IMR-90 (cell line): ENCODE measurements at regions not wholly inside any gene's neighbourhood (a gene's known extent, or its start where the extent isn't known, plus 50 kb on each side); places are given as distances from the start of the nearest gene placed in this dataset.

Source experiments
- ATAC-seq: fragments of 200-7000 bp; cut with Tn5 transposase; 2 replicates; pipeline ENCODE4 v1.9.1; 2020; ENCODE audit warnings: low read depth, mild to moderate bottlenecking, moderate library complexity
- BruUV-seq: library from RNA; stranded (reverse); fragments of 400-500 nt; replicated peaks from 2 replicates; lab custom pipeline; 2021; lab: Mats Ljungman, UMichigan
- CTCF ChIA-PET: fragments of 300-600 bp; formaldehyde crosslinking; extraction: SDS; loops from one replicate; lab custom pipeline; 2021; ENCODE audit warnings: antibody characterized with exemption; lab: Yijun Ruan, JAX
- POLR2A ChIA-PET: fragments of 300-600 bp; sonication (Branson Sonifier 250); formaldehyde crosslinking; loops from one replicate; lab custom pipeline; 2022; ENCODE audit warnings: antibody characterized with exemption; ENCODE audit not compliant: unreplicated experiment; lab: Charles Lee
- DNase-seq: peaks from one replicate; pipeline ENCODE4 v3.0.0; 2013
- H2AFZ ChIP-seq: replicated peaks from 2 replicates; pipeline ENCODE3; 2013; ENCODE audit warnings: low read length, mild to moderate bottlenecking; ENCODE audit not compliant: poor library complexity
- H2AK5ac ChIP-seq: 2 replicates; pipeline ENCODE4 v1.6.1; 2013; ENCODE audit warnings: low read depth, low read length, inconsistent platforms
- H2AK9ac ChIP-seq: replicated peaks from 2 replicates; pipeline ENCODE3; 2013; ENCODE audit warnings: mild to moderate bottlenecking, low read depth, low read length, moderate library complexity; ENCODE audit not compliant: poor library complexity
- H2BK120ac ChIP-seq: 2 replicates; pipeline ENCODE4 v1.6.1; 2013; ENCODE audit warnings: low read depth, low read length, inconsistent platforms
- H2BK15ac ChIP-seq: 3 replicates; pipeline ENCODE4 v1.6.1; 2013; ENCODE audit warnings: low read depth, low read length, inconsistent platforms
- H2BK20ac ChIP-seq: 2 replicates; pipeline ENCODE4 v1.6.1; 2013; ENCODE audit warnings: low read depth, mild to moderate bottlenecking, inconsistent platforms, low read length, moderate library complexity
- H2BK5ac ChIP-seq: 2 replicates; pipeline ENCODE4 v1.6.1; 2013; ENCODE audit warnings: mild to moderate bottlenecking, low read depth, low read length, inconsistent platforms; ENCODE audit not compliant: poor library complexity, severe bottlenecking
- H3K14ac ChIP-seq: replicated peaks from 2 replicates; pipeline ENCODE4 v1.6.1; 2013; ENCODE audit warnings: low read depth, low read length, inconsistent platforms
- H3K18ac ChIP-seq: 2 replicates; pipeline ENCODE4 v1.6.1; 2013; ENCODE audit warnings: low read depth, low read length, control low read depth
- H3K23ac ChIP-seq: 2 replicates; pipeline ENCODE4 v1.6.1; 2013; ENCODE audit warnings: low read depth, low read length, inconsistent platforms
- H3K27ac ChIP-seq: 2 replicates; pipeline ENCODE4 v1.5.1; 2013; ENCODE audit warnings: mild to moderate bottlenecking, control low read depth, low read length; ENCODE audit not compliant: insufficient read depth
- H3K27me3 ChIP-seq: 2 replicates; pipeline ENCODE4 v1.6.1; 2013; ENCODE audit warnings: low read length; ENCODE audit not compliant: control insufficient read depth, insufficient read depth
- H3K36me3 ChIP-seq: 2 replicates; pipeline ENCODE4 v1.6.1; 2013; ENCODE audit warnings: low read length, mixed read lengths; ENCODE audit not compliant: control insufficient read depth, insufficient read depth
- H3K4ac ChIP-seq: 2 replicates; pipeline ENCODE4 v1.6.1; 2013; ENCODE audit warnings: low read depth, low read length, inconsistent platforms
- H3K4me1 ChIP-seq: 2 replicates; pipeline ENCODE4 v1.6.1; 2013; ENCODE audit warnings: low read length, mixed read lengths; ENCODE audit not compliant: control insufficient read depth, insufficient read depth
- H3K4me2 ChIP-seq: 2 replicates; pipeline ENCODE4 v1.6.1; 2013; ENCODE audit warnings: low read depth, mild to moderate bottlenecking, control low read depth, low read length, moderate library complexity
- H3K4me3 ChIP-seq: 2 replicates; pipeline ENCODE4 v1.5.1; 2013; ENCODE audit warnings: low read depth, mild to moderate bottlenecking, control low read depth, low read length, moderate library complexity; ENCODE audit not compliant: insufficient read depth
- H3K56ac ChIP-seq: 2 replicates; pipeline ENCODE4 v1.6.1; 2013; ENCODE audit warnings: low read length, inconsistent platforms; ENCODE audit not compliant: insufficient read depth; ENCODE audit errors: extremely low read depth
- H3K79me1 ChIP-seq, 2 experiments: 2 replicates each; pipeline ENCODE4 v1.6.1; 2013; ENCODE audit warnings: low read length in 2 of 2, inconsistent platforms in 1 of 2, low read depth in 1 of 2
- H3K9ac ChIP-seq: 2 replicates; pipeline ENCODE4 v1.6.1; 2013; ENCODE audit warnings: low read depth, low read length, control low read depth
- H3K9me1 ChIP-seq: 2 replicates; pipeline ENCODE4 v1.6.1; 2013; ENCODE audit warnings: low read length, inconsistent platforms; ENCODE audit not compliant: insufficient read depth
- H3K9me3 ChIP-seq: 2 replicates; pipeline ENCODE4 v1.6.1; 2013; ENCODE audit warnings: low read length; ENCODE audit not compliant: control insufficient read depth, insufficient read depth
- H4K20me1 ChIP-seq: 2 replicates; pipeline ENCODE4 v1.6.1; 2013; ENCODE audit warnings: low read length, inconsistent platforms; ENCODE audit not compliant: insufficient read depth
- H4K5ac ChIP-seq: 2 replicates; pipeline ENCODE4 v1.6.1; 2013; ENCODE audit warnings: mild to moderate bottlenecking, low read depth, low read length, control low read depth
- H4K8ac ChIP-seq, 2 experiments: 2 replicates each; pipeline ENCODE4 v1.6.1; 2013; ENCODE audit warnings: low read depth in 2 of 2, low read length in 2 of 2, control low read depth in 1 of 2, inconsistent platforms in 1 of 2
- H4K91ac ChIP-seq: 2 replicates; pipeline ENCODE4 v1.6.1; 2013; ENCODE audit warnings: low read depth, low read length, inconsistent platforms; ENCODE audit not compliant: insufficient read depth
- BHLHE40 ChIP-seq: fragments of 150-350 bp; IDR thresholded peaks from 2 replicates; pipeline ENCODE4 v1.6.1; 2016; ENCODE audit warnings: mild to moderate bottlenecking, low read depth, low read length
- CEBPB ChIP-seq: IDR thresholded peaks from 2 replicates; pipeline ENCODE4 v1.6.1; 2012; ENCODE audit warnings: low read depth, low read length, improper control_type of control experiment
- CHD1 ChIP-seq: IDR thresholded peaks from 2 replicates; pipeline ENCODE4 v1.6.1; 2012; ENCODE audit warnings: low read depth, low read length, improper control_type of control experiment
- FOS ChIP-seq: fragments of 150-350 bp; IDR thresholded peaks from 2 replicates; pipeline ENCODE4 v1.6.1; 2016; ENCODE audit warnings: low read depth, low read length
- MAFK ChIP-seq: IDR thresholded peaks from 2 replicates; pipeline ENCODE4 v1.6.1; 2012; ENCODE audit warnings: low read depth, low read length, improper control_type of control experiment
- MAZ ChIP-seq: IDR thresholded peaks from 2 replicates; pipeline ENCODE4 v1.6.1; 2012; ENCODE audit warnings: low read depth, mild to moderate bottlenecking, low read length, improper control_type of control experiment, moderate library complexity, borderline replicate concordance
- MXI1 ChIP-seq: IDR thresholded peaks from 2 replicates; pipeline ENCODE4 v1.6.1; 2012; ENCODE audit warnings: low read depth, mild to moderate bottlenecking, low read length, moderate library complexity, borderline replicate concordance
- NFE2L2 ChIP-seq: fragments of 150-350 bp; IDR thresholded peaks from 2 replicates; pipeline ENCODE4 v1.6.1; 2016; ENCODE audit warnings: low read depth, mild to moderate bottlenecking, low read length
- POLR2A ChIP-seq: IDR thresholded peaks from 2 replicates; pipeline ENCODE4 v1.6.1; 2012; ENCODE audit warnings: mild to moderate bottlenecking, low read depth, low read length
- RAD21 ChIP-seq: IDR thresholded peaks from 2 replicates; pipeline ENCODE4 v1.6.1; 2012; ENCODE audit warnings: low read length, improper control_type of control experiment
- RCOR1 ChIP-seq: IDR thresholded peaks from 2 replicates; pipeline ENCODE4 v1.6.1; 2012; ENCODE audit warnings: mild to moderate bottlenecking, low read length, improper control_type of control experiment; ENCODE audit not compliant: insufficient replicate concordance
- RFX5 ChIP-seq: IDR thresholded peaks from 2 replicates; pipeline ENCODE4 v1.8.0; 2012; ENCODE audit warnings: low read depth, mild to moderate bottlenecking, low read length, moderate library complexity
- SMC3 ChIP-seq: fragments of 150-350 bp; IDR thresholded peaks from 2 replicates; pipeline ENCODE4 v1.6.1; 2016; ENCODE audit warnings: low read depth, mild to moderate bottlenecking, antibody characterized with exemption, low read length, moderate library complexity
- USF2 ChIP-seq: fragments of 150-350 bp; IDR thresholded peaks from 2 replicates; pipeline ENCODE4 v1.6.1; 2017; ENCODE audit warnings: mild to moderate bottlenecking, antibody characterized with exemption, low read length, low read depth
- WGBS, 2 experiments: methylation state at CpG; one replicate each; pipeline versions ENCODE4 v1.1.5 to v1.1.7; 2013; ENCODE audit warnings: missing lambda C conversion rate in 2 of 2; ENCODE audit not compliant: insufficient read length in 1 of 2; ENCODE audit errors: extremely low coverage in 2 of 2; 5-methylcytosine and 5-hydroxymethylcytosine counted together
- dilution Hi-C: fragments of 300-500 bp; cut with HindIII; formaldehyde crosslinking; loops from one replicate; pipeline ENCODE4 v1.14.3; 2018; ENCODE audit warnings: low sequenced_read_pairs; ENCODE audit not compliant: unreplicated experiment
- in situ Hi-C: fragments of 300-500 bp; cut with MboI; formaldehyde crosslinking; loops from 3 replicates; pipeline ENCODE4 v1.14.3; 2019; ENCODE audit warnings: low sequenced_read_pairs, inconsistent platforms, mixed read lengths
- intact Hi-C: fragments of 100-400 bp; cut with micrococcal nuclease; formaldehyde crosslinking; loops from 2 replicates; pipeline ENCODE4 v1.10.0; 2022
- TF ChIP-seq, protein P1 (sequence below): conservative IDR thresholded peaks from 2 replicates; pipeline ENCODE4 v1.5.1; 2012; ENCODE audit warnings: mild to moderate bottlenecking, low read depth, low read length, improper control_type of control experiment
- TF ChIP-seq, protein P2 (sequence below): fragments of 150-350 bp; IDR thresholded peaks from 2 replicates; pipeline ENCODE4 v1.6.1; 2016; ENCODE audit warnings: low read depth, mild to moderate bottlenecking, low read length, moderate library complexity, borderline replicate concordance

- no peak overlapping the region for H2AFZ ChIP-seq
- H3K27ac ChIP-seq = no peak overlapping the region
- no peak overlapping the region for H4K5ac ChIP-seq
- peaks cover 2% of the 10 kb centered on the region; the same call in 1 of the 2 replicates for H3K4me1 ChIP-seq
- no peak overlapping the region; the same call in 2 of the 3 replicates for H2BK15ac ChIP-seq
- H3K36me3 ChIP-seq = no peaks in the 10 kb centered on the region
- CTCF ChIA-PET = no interaction called here
- no peak overlapping the region for H2AK9ac ChIP-seq
- intact Hi-C loops = no loop called here
- peak overlapping the region; percentile 67; the same call in 1 of the 2 replicates for H2AK5ac ChIP-seq
- H3K4me3 ChIP-seq = no peak overlapping the region
- no peak overlapping the region for H3K4me2 ChIP-seq
- H3K56ac ChIP-seq = no peak overlapping the region
- no peak overlapping the region for H3K14ac ChIP-seq
- no peaks in the 10 kb centered on the region for H3K27me3 ChIP-seq
- H3K4ac ChIP-seq = no peak overlapping the region
- H4K20me1 ChIP-seq = no peaks in the 10 kb centered on the region
- no peak overlapping the region for H4K8ac ChIP-seq
- TF ChIP-seq MAFK = no peak
- TF ChIP-seq CHD1 = no peak
- TF ChIP-seq USF2 = no peak
- TF ChIP-seq POLR2A = no peak
- no peak for TF ChIP-seq RFX5
- TF ChIP-seq FOS = no peak
- TF ChIP-seq MXI1 = no peak
- TF ChIP-seq, protein P1, sequence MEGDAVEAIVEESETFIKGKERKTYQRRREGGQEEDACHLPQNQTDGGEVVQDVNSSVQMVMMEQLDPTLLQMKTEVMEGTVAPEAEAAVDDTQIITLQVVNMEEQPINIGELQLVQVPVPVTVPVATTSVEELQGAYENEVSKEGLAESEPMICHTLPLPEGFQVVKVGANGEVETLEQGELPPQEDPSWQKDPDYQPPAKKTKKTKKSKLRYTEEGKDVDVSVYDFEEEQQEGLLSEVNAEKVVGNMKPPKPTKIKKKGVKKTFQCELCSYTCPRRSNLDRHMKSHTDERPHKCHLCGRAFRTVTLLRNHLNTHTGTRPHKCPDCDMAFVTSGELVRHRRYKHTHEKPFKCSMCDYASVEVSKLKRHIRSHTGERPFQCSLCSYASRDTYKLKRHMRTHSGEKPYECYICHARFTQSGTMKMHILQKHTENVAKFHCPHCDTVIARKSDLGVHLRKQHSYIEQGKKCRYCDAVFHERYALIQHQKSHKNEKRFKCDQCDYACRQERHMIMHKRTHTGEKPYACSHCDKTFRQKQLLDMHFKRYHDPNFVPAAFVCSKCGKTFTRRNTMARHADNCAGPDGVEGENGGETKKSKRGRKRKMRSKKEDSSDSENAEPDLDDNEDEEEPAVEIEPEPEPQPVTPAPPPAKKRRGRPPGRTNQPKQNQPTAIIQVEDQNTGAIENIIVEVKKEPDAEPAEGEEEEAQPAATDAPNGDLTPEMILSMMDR = no peak
- no peak for TF ChIP-seq SMC3
- TF ChIP-seq, protein P2, sequence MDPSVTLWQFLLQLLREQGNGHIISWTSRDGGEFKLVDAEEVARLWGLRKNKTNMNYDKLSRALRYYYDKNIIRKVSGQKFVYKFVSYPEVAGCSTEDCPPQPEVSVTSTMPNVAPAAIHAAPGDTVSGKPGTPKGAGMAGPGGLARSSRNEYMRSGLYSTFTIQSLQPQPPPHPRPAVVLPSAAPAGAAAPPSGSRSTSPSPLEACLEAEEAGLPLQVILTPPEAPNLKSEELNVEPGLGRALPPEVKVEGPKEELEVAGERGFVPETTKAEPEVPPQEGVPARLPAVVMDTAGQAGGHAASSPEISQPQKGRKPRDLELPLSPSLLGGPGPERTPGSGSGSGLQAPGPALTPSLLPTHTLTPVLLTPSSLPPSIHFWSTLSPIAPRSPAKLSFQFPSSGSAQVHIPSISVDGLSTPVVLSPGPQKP = no peak
- no peak for TF ChIP-seq MAZ
- TF ChIP-seq NFE2L2 = no peak
- no peak for TF ChIP-seq CEBPB
- TF ChIP-seq RAD21 = no peak
- TF ChIP-seq RCOR1 = no peak
- no peak for TF ChIP-seq BHLHE40
- no TSS peak for BruUV-seq
- H2BK5ac ChIP-seq = no peak overlapping the region
- H4K91ac ChIP-seq = no peak overlapping the region
- dilution Hi-C loops = no loop called here
- POLR2A ChIA-PET = no interaction called here
- no peak overlapping the region for H3K18ac ChIP-seq
- DNase-seq = no peak
- H3K23ac ChIP-seq = no peak overlapping the region
- H3K9ac ChIP-seq = no peak overlapping the region
- in situ Hi-C loops = loop anchor here (10.0 kb wide), 2 partner anchors 218 to 332 kb away; no protein-coding TSS in a partner anchor
- peaks cover 0 to 3% of the 10 kb centered on the region in 2 experiments; a peak in 2 of 4 replicates for H3K79me1 ChIP-seq
- H2BK120ac ChIP-seq = no peak overlapping the region
- H2BK20ac ChIP-seq = no peak overlapping the region
- ATAC-seq = no peak
- H3K9me1 ChIP-seq = no peaks in the 10 kb centered on the region
- 100% methylated on average over 1 of the region's 3 CpGs; no CpG with 5 or more reads in 1 of the 2 experiments for WGBS, 2 experiments
- no peaks in the 10 kb centered on the region for H3K9me3 ChIP-seq
Measured at GRCh38 chr2:234887195-234887594, 64.6 kb upstream of the SH3BP4 start.
